A673 (cell line): ENCODE measurements at regions not wholly inside any gene's neighbourhood (a gene's known extent, or its start where the extent isn't known, plus 50 kb on each side); places are given as distances from the start of the nearest gene placed in this dataset.

Experiments used
- BruUV-seq: library from RNA; stranded (reverse); fragments of 400-500 nt; replicated peaks from 2 replicates; lab custom pipeline; 2021; lab: Mats Ljungman, UMichigan
- CTCF ChIA-PET: fragments of 300-600 bp; sonication (Branson Sonifier 250); formaldehyde crosslinking; loops from one replicate; lab custom pipeline; 2022; ENCODE audit warnings: antibody characterized with exemption; lab: Charles Lee
- POLR2A ChIA-PET: fragments of 300-600 bp; sonication (Branson Sonifier 250); formaldehyde crosslinking; loops from one replicate; lab custom pipeline; 2022; ENCODE audit warnings: antibody characterized with exemption; ENCODE audit not compliant: low non-redundant PET; lab: Charles Lee
- DNase-seq: peaks from one replicate; pipeline ENCODE4 v3.0.0-alpha.2; 2015; ENCODE audit warnings: low spot score
- H3K27ac ChIP-seq: fragments of 200-600 bp; sonication (generic); 2 replicates; pipeline ENCODE4 v1.5.1; 2016; ENCODE audit warnings: mixed run types, low read depth, mild to moderate bottlenecking, mixed read lengths, antibody characterized with exemption, low read length; ENCODE audit not compliant: poor library complexity, severe bottlenecking
- H3K27me3 ChIP-seq: fragments of 200-600 bp; sonication (generic); replicated peaks from 2 replicates; pipeline ENCODE4 v1.6.1; 2017; ENCODE audit warnings: mixed run types, low read depth, mild to moderate bottlenecking, mixed read lengths, antibody characterized with exemption, low read length; ENCODE audit not compliant: insufficient read depth, poor library complexity
- H3K36me3 ChIP-seq: fragments of 200-600 bp; sonication (generic); 2 replicates; pipeline ENCODE4 v1.6.1; 2016; ENCODE audit warnings: mixed run types, mild to moderate bottlenecking, mixed read lengths, antibody characterized with exemption, low read length; ENCODE audit not compliant: insufficient read depth, poor library complexity, severe bottlenecking
- H3K4me1 ChIP-seq: fragments of 200-600 bp; sonication (generic); 2 replicates; pipeline ENCODE4 v1.6.1; 2017; ENCODE audit warnings: mixed run types, mild to moderate bottlenecking, mixed read lengths, antibody characterized with exemption, low read length; ENCODE audit not compliant: insufficient read depth, poor library complexity, severe bottlenecking
- H3K4me3 ChIP-seq: fragments of 200-600 bp; sonication (generic); 2 replicates; pipeline ENCODE4 v1.5.1; 2016; ENCODE audit warnings: low read depth, mixed run types, mild to moderate bottlenecking, mixed read lengths, low read length; ENCODE audit not compliant: poor library complexity, severe bottlenecking
- H3K9me3 ChIP-seq: fragments of 200-600 bp; sonication (generic); 2 replicates; pipeline ENCODE4 v1.6.1; 2016; ENCODE audit warnings: mixed run types, low read depth, mild to moderate bottlenecking, mixed read lengths, antibody characterized with exemption, low read length; ENCODE audit not compliant: poor library complexity, severe bottlenecking
- EZH2 ChIP-seq: fragments of 200-600 bp; sonication (generic); IDR thresholded peaks from 2 replicates; pipeline ENCODE4 v1.6.1; 2017; ENCODE audit warnings: borderline replicate concordance, low read depth, mild to moderate bottlenecking, mixed read lengths, antibody characterized with exemption, low read length; ENCODE audit not compliant: poor library complexity, severe bottlenecking
- intact Hi-C: fragments of 100-400 bp; cut with micrococcal nuclease; formaldehyde crosslinking; loops from one replicate; pipeline ENCODE4 v1.10.0; 2022; ENCODE audit not compliant: unreplicated experiment
- TF ChIP-seq, protein P1 (sequence below): fragments of 300-800, 200-600 bp; sonication (generic); conservative IDR thresholded peaks from 2 replicates; pipeline ENCODE4 v1.5.1; 2017; ENCODE audit warnings: low read depth, mild to moderate bottlenecking, antibody characterized with exemption, low read length, moderate library complexity, mixed read lengths

DNA sequence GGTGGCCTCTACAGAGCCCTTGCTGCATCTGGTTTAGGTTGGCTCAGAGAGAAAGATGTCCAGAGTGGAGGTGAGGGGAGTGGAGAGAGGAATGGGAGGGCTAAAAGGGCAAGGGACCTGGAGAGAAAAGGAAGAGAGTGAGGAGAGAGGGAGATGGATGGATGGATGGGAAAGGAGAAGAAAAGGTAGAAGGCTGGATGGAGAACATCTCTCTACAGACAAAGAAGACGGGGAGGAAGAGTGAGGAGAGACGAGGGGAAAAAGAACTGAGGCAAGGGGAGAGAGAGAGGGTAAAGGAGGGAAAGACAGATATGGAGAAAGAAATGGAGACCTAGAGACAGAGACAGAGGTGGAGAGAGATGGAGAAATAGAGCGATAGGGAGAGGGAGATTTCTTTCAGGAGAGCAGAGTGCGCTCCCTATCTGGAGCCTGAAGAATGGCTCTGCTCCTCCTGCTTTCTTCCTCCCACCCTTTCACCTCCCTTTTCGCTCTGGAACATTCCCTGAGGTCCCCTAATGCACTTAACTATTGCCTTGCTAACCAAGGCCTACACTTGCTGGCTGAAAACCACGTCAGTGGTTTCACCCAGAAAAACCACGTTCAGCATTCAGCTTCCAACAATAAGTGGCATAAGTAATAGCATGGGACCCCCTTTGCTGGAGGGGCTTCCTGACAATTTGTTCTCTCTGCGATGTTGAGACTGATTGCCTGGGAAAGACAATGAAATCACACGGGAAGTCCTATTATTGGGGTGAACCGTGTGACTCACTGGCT lies 286.3 kb downstream of the CDH26 start:
- POLR2A ChIA-PET = no interaction called here
- no TSS peak for BruUV-seq
- no peak for DNase-seq
- no peak overlapping the region for H3K27ac ChIP-seq
- H3K9me3 ChIP-seq = no peaks in the 10 kb centered on the region
- H3K4me3 ChIP-seq = no peak overlapping the region
- intact Hi-C loops = no loop called here
- no peaks in the 10 kb centered on the region for H3K27me3 ChIP-seq
- TF ChIP-seq, protein P1, sequence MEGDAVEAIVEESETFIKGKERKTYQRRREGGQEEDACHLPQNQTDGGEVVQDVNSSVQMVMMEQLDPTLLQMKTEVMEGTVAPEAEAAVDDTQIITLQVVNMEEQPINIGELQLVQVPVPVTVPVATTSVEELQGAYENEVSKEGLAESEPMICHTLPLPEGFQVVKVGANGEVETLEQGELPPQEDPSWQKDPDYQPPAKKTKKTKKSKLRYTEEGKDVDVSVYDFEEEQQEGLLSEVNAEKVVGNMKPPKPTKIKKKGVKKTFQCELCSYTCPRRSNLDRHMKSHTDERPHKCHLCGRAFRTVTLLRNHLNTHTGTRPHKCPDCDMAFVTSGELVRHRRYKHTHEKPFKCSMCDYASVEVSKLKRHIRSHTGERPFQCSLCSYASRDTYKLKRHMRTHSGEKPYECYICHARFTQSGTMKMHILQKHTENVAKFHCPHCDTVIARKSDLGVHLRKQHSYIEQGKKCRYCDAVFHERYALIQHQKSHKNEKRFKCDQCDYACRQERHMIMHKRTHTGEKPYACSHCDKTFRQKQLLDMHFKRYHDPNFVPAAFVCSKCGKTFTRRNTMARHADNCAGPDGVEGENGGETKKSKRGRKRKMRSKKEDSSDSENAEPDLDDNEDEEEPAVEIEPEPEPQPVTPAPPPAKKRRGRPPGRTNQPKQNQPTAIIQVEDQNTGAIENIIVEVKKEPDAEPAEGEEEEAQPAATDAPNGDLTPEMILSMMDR = no peak
- no peak for TF ChIP-seq EZH2
- CTCF ChIA-PET = no interaction called here
- no peaks in the 10 kb centered on the region for H3K4me1 ChIP-seq
- H3K36me3 ChIP-seq = no peaks in the 10 kb centered on the region

DNA sequence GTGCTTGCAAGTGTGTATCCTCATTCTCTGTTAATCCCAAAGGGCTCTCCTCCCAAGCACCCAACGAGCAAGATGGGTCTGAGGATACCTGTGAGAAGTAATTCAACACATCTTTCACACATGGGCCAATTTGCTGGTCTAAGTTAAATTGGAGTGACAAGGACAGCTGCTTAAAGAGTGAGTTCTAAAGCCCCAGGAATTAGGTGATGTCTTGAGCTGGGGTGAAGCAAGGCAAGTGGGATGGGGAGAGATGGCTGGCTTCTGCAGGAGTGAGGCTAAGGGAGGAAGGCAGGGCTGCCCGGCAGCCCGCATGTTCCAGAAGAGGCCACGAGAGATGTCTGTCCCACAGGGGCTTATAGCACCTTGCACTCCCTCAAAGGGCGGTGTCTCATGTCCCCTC lies 288.5 kb downstream of the CDH26 start:
- CTCF ChIA-PET = no interaction called here

GRCh38 chr20:60249436-60249835 lies 291.2 kb downstream of the CDH26 start:
- H3K4me3 ChIP-seq = no peak overlapping the region
- no TSS peak for BruUV-seq
- no peaks in the 10 kb centered on the region for H3K36me3 ChIP-seq
- H3K27ac ChIP-seq = no peak overlapping the region
- TF ChIP-seq, protein P1 = no peak
- TF ChIP-seq EZH2 = no peak
- H3K4me1 ChIP-seq = no peaks in the 10 kb centered on the region
- ChIA-PET POLR2A (no interaction called here), CTCF (no interaction called here)
- H3K9me3 ChIP-seq = no peaks in the 10 kb centered on the region
- intact Hi-C loops = no loop called here
- peak; percentile 21 for DNase-seq
- H3K27me3 ChIP-seq = no peaks in the 10 kb centered on the region

More for the DNA sequence above, 288.5 kb downstream of the CDH26 start:
- BruUV-seq = no TSS peak
- TF ChIP-seq EZH2 = no peak
- TF ChIP-seq, protein P1 = no peak
- H3K27me3 ChIP-seq = no peaks in the 10 kb centered on the region
- POLR2A ChIA-PET = no interaction called here
- H3K9me3 ChIP-seq = no peaks in the 10 kb centered on the region
- no peak for DNase-seq
- intact Hi-C loops = no loop called here
- no peaks in the 10 kb centered on the region for H3K36me3 ChIP-seq
- no peaks in the 10 kb centered on the region for H3K4me1 ChIP-seq
- no peak overlapping the region for H3K4me3 ChIP-seq
- no peak overlapping the region for H3K27ac ChIP-seq
